ENCODE measurements at regions not wholly inside any gene's neighbourhood (a gene's known extent, or its start where the extent isn't known, plus 50 kb on each side); places are given as distances from the start of the nearest gene placed in this dataset.

- no peaks in the 10 kb centered on the region for H3K27me3 Mint-ChIP-seq (ENCODE audit: unreplicated experiment)
- no peak for DNase-seq (ENCODE audit: low spot score)
- no peaks in the 10 kb centered on the region for H3K4me1 Mint-ChIP-seq (ENCODE audit: unreplicated experiment)
- H3K27ac Mint-ChIP-seq (ENCODE audit: unreplicated experiment), result no peak overlapping the region
- no peaks in the 10 kb centered on the region for H3K36me3 Mint-ChIP-seq (ENCODE audit: low read depth, unreplicated experiment)
- no peak overlapping the region for H3K4me3 Mint-ChIP-seq (ENCODE audit: unreplicated experiment)
- H3K9me3 Mint-ChIP-seq (ENCODE audit: unreplicated experiment), result no peaks in the 10 kb centered on the region
- no peak for TF ChIP-seq CTCF (IDR thresholded peaks at IDR 0.05; ENCODE audit: unreplicated experiment)
Observed at GRCh38 chr1:106651028-106651762, 405.3 kb upstream of the PRMT6 start.

- no peak overlapping the region for H3K4me3 Mint-ChIP-seq (ENCODE audit: unreplicated experiment)
- no peak for DNase-seq (ENCODE audit: low spot score)
- no peaks in the 10 kb centered on the region for H3K36me3 Mint-ChIP-seq (ENCODE audit: low read depth, unreplicated experiment)
- no peaks in the 10 kb centered on the region for H3K9me3 Mint-ChIP-seq (ENCODE audit: unreplicated experiment)
- no peaks in the 10 kb centered on the region for H3K4me1 Mint-ChIP-seq (ENCODE audit: unreplicated experiment)
- H3K27me3 Mint-ChIP-seq (ENCODE audit: unreplicated experiment), result no peaks in the 10 kb centered on the region
- no peak overlapping the region for H3K27ac Mint-ChIP-seq (ENCODE audit: unreplicated experiment)
- no peak for TF ChIP-seq CTCF (IDR thresholded peaks at IDR 0.05; ENCODE audit: unreplicated experiment)
Observed at GRCh38 chr1:106659490-106660244, 396.8 kb upstream of the PRMT6 start.

GRCh38 chr1:106675558-106675957 is 380.9 kb upstream of the PRMT6 start:
- no peak for TF ChIP-seq CTCF (IDR thresholded peaks at IDR 0.05; ENCODE audit: unreplicated experiment)

GRCh38 chr1:106676021-106676420 is 380.5 kb upstream of the PRMT6 start:
- DNase-seq (ENCODE audit: low spot score), result no peak
- Mint-ChIP-seq H3K36me3 (ENCODE audit: low read depth, unreplicated experiment) (no peaks in the 10 kb centered on the region), H3K27ac (ENCODE audit: unreplicated experiment) (no peak overlapping the region), H3K9me3 (ENCODE audit: unreplicated experiment) (no peaks in the 10 kb centered on the region), H3K4me1 (ENCODE audit: unreplicated experiment) (peaks cover 5% of the 10 kb centered on the region), H3K4me3 (ENCODE audit: unreplicated experiment) (no peak overlapping the region), H3K27me3 (ENCODE audit: unreplicated experiment) (peaks cover 1% of the 10 kb centered on the region)
- no peak for TF ChIP-seq CTCF (IDR thresholded peaks at IDR 0.05; ENCODE audit: unreplicated experiment)

More at GRCh38 chr1:106675558-106675957, 380.9 kb upstream of the PRMT6 start:
- DNase-seq (ENCODE audit: low spot score), result no peak
- no peak overlapping the region for H3K4me3 Mint-ChIP-seq (ENCODE audit: unreplicated experiment)
- H3K4me1 Mint-ChIP-seq (ENCODE audit: unreplicated experiment), result peaks cover 5% of the 10 kb centered on the region
- no peaks in the 10 kb centered on the region for H3K9me3 Mint-ChIP-seq (ENCODE audit: unreplicated experiment)
- peaks cover 1% of the 10 kb centered on the region for H3K27me3 Mint-ChIP-seq (ENCODE audit: unreplicated experiment)
- no peaks in the 10 kb centered on the region for H3K36me3 Mint-ChIP-seq (ENCODE audit: low read depth, unreplicated experiment)
- H3K27ac Mint-ChIP-seq (ENCODE audit: unreplicated experiment), result no peak overlapping the region

- H3K4me1 Mint-ChIP-seq (ENCODE audit: unreplicated experiment), result peaks cover 5% of the 10 kb centered on the region
- H3K27ac Mint-ChIP-seq (ENCODE audit: unreplicated experiment), result no peak overlapping the region
- no peak overlapping the region for H3K4me3 Mint-ChIP-seq (ENCODE audit: unreplicated experiment)
- DNase-seq (ENCODE audit: low spot score), result no peak
- no peaks in the 10 kb centered on the region for H3K9me3 Mint-ChIP-seq (ENCODE audit: unreplicated experiment)
- no peaks in the 10 kb centered on the region for H3K36me3 Mint-ChIP-seq (ENCODE audit: low read depth, unreplicated experiment)
- no peak for TF ChIP-seq CTCF (IDR thresholded peaks at IDR 0.05; ENCODE audit: unreplicated experiment)
- H3K27me3 Mint-ChIP-seq (ENCODE audit: unreplicated experiment), result no peaks in the 10 kb centered on the region
Observed at GRCh38 chr1:106677181-106677580, 379.3 kb upstream of the PRMT6 start.
